ENCODE measurements at regions not wholly inside any gene's neighbourhood (a gene's known extent, or its start where the extent isn't known, plus 50 kb on each side); places are given as distances from the start of the nearest gene placed in this dataset.

DNA sequence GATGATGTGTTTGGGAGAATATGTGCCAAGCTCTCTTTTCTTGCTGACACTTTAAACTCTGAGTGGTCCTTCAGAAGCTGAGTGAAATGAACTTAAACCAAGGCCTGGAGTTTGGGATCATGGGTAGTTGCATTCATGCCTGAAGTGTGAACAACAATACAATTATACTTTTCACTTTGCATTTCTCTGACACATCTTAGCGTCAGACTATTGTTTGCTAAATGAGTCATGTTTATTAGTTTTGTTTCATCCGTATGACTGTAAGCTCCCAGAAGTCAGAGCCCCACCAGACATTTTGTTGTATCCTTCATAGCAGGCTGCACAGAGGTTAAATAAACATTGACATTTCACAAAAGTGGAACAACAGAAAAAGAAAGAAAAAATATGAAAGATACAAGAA lies 542.6 kb downstream of the TUSC7 start:
- TF ChIP-seq CTCF (conservative IDR thresholded peaks at IDR 0.05; ENCODE audit: control insufficient read depth, insufficient read depth, low read depth, low read length): no peak

GRCh38 chr3:117252651-117253050 lies 543.1 kb downstream of the TUSC7 start:
- no peak for DNase-seq (ENCODE audit: low read depth)
- TF ChIP-seq CTCF (conservative IDR thresholded peaks at IDR 0.05; ENCODE audit: control insufficient read depth, insufficient read depth, low read depth, low read length): no peak
- no peak overlapping the region for H3K4me3 ChIP-seq (ENCODE audit: control insufficient read depth, low read depth, low read length)

More for the DNA sequence above, 542.6 kb downstream of the TUSC7 start:
- no peak overlapping the region for H3K4me3 ChIP-seq (ENCODE audit: control insufficient read depth, low read depth, low read length)
- DNase-seq (ENCODE audit: low read depth): peak; percentile 6

- no peak overlapping the region for H3K4me3 ChIP-seq (ENCODE audit: control insufficient read depth, low read depth, low read length)
- no peak for DNase-seq (ENCODE audit: low read depth)
- no peak for TF ChIP-seq CTCF (conservative IDR thresholded peaks at IDR 0.05; ENCODE audit: control insufficient read depth, insufficient read depth, low read depth, low read length)
These were observed 544.1 kb downstream of the TUSC7 start for GRCh38 chr3:117253636-117254035.

DNA sequence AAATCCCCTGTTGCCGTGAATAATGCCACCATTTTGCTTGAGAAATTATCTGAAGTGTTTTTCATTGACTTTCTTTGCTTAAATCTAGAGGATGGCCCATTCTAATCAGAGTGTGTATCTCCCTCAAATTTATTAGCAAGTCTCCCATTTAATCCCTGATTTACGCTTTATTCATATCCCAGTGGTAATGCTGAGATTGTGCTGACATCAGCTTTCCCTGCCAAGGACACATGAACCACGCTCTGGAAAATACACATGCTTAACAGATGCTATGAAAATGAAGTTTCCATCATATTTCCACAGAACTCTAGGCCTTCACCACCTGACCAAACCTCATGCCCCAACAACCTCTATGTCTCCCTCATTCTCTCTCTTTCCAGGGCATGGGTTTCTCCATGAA lies 545.4 kb downstream of the TUSC7 start:
- TF ChIP-seq CTCF (conservative IDR thresholded peaks at IDR 0.05; ENCODE audit: control insufficient read depth, insufficient read depth, low read depth, low read length): no peak
- no peak overlapping the region for H3K4me3 ChIP-seq (ENCODE audit: control insufficient read depth, low read depth, low read length)
- DNase-seq (ENCODE audit: low read depth): no peak

DNA sequence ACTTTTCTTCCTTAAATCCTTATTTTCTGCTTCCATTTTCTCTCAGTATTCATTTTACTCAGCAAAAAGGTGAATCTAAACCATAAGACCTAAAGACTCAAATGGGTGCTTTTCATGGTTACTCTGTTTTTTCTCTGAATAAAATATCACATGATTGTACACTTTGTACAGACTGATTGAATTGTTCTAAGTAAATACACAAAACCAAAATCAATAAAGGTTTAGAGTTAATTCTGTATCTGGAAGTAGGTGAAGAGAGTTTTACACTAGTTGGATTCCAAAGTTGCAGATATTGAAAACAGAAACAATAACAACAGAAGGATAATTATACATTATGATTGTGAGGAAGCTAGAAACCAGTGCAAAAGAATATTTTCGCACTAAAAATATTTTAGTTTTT lies 546.2 kb downstream of the TUSC7 start:
- no peak overlapping the region for H3K4me3 ChIP-seq (ENCODE audit: control insufficient read depth, low read depth, low read length)
- DNase-seq (ENCODE audit: low read depth): no peak
- no peak for TF ChIP-seq CTCF (conservative IDR thresholded peaks at IDR 0.05; ENCODE audit: control insufficient read depth, insufficient read depth, low read depth, low read length)

DNA sequence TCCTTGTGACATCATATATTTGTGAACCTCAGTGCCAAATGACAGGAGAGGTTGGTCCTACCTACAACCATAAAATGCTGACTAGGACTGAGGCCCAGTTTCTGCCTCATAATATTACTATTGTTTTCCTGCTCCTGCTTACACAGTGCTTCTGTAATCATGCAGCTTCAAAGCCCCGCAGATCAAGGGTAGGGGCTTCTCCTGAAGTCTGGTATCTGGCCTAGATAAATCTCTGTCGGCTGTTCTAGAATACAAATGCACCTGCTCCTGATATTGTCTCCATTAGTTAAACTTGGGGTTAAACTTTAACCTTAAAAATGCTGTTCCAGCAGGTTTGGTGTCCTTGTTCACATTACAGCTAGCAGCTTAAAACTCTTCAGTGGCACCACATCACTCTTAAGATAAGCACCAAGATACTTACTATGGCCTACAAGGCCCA lies 552.4 kb downstream of the TUSC7 start:
- no peak overlapping the region for H3K4me3 ChIP-seq (ENCODE audit: control insufficient read depth, low read depth, low read length)
- DNase-seq (ENCODE audit: low read depth): no peak
- TF ChIP-seq CTCF (conservative IDR thresholded peaks at IDR 0.05; ENCODE audit: control insufficient read depth, insufficient read depth, low read depth, low read length): no peak

DNA sequence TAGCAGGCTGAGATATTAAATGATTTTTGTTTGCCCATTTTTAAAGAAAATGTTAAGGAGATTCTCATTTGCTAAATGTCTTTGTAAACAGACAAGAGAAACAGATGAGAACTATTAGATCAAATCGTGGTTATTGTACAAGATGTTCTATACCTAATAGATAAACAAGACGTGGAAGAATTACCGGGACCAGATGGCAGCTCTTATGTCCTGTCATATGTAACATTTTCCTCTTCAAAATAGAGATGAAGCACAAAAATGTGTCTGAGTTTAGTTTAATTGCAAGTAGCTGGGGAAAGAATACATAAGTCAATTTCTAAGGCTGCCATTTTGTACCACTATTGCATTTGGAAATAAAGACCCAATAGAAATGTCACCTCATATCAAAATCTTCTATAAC lies 553.7 kb downstream of the TUSC7 start:
- DNase-seq (ENCODE audit: low read depth): no peak
- H3K4me3 ChIP-seq (ENCODE audit: control insufficient read depth, low read depth, low read length): no peak overlapping the region

More for the DNA sequence above, 553.7 kb downstream of the TUSC7 start:
- TF ChIP-seq CTCF (conservative IDR thresholded peaks at IDR 0.05; ENCODE audit: control insufficient read depth, insufficient read depth, low read depth, low read length): no peak

All from fibroblast of mammary gland (primary cell).